ENCODE measurements at regions not wholly inside any gene's neighbourhood (a gene's known extent, or its start where the extent isn't known, plus 50 kb on each side); places are given as distances from the start of the nearest gene placed in this dataset.

- no peaks in the 10 kb centered on the region for H3K36me3 ChIP-seq
- no peaks in the 10 kb centered on the region for H3K27me3 ChIP-seq
- TF ChIP-seq CTCF (IDR thresholded peaks at IDR 0.05), result no peak
- no peak overlapping the region for H3K4me3 ChIP-seq
- H3K27ac ChIP-seq, result no peak overlapping the region
- H3K4me1 ChIP-seq, result no peaks in the 10 kb centered on the region
- DNase-seq (ENCODE audit: low spot score in 2 of 2), result no peak
- intact Hi-C loops (cut with DNase I), result no loop called here
- no peaks in the 10 kb centered on the region for H3K9me3 ChIP-seq
These were observed 265.4 kb upstream of the TET2 start for GRCh38 chr4:104881136-104881886.

GRCh38 chr4:104890598-104891275 lies 255.9 kb upstream of the TET2 start:
- TF ChIP-seq CTCF (IDR thresholded peaks at IDR 0.05), result no peak
- no peak overlapping the region for H3K27ac ChIP-seq
- H3K36me3 ChIP-seq, result no peaks in the 10 kb centered on the region
- no peaks in the 10 kb centered on the region for H3K9me3 ChIP-seq
- DNase-seq (ENCODE audit: low spot score in 2 of 2), result no peak
- no peaks in the 10 kb centered on the region for H3K27me3 ChIP-seq
- intact Hi-C loops (cut with DNase I), result no loop called here
- no peak overlapping the region for H3K4me3 ChIP-seq
- H3K4me1 ChIP-seq, result no peaks in the 10 kb centered on the region

- Histone ChIP-seq H3K27me3 (no peaks in the 10 kb centered on the region), H3K36me3 (no peaks in the 10 kb centered on the region), H3K4me3 (no peak overlapping the region), H3K9me3 (no peaks in the 10 kb centered on the region), H3K27ac (no peak overlapping the region), H3K4me1 (no peaks in the 10 kb centered on the region)
- TF ChIP-seq CTCF (IDR thresholded peaks at IDR 0.05), result no peak
- DNase-seq (ENCODE audit: low spot score in 2 of 2), result no peak
- intact Hi-C loops (cut with DNase I), result no loop called here
These were observed 249.7 kb upstream of the TET2 start for GRCh38 chr4:104896660-104897645.

- DNase-seq (ENCODE audit: low spot score in 2 of 2), result no peak
- Histone ChIP-seq H3K36me3 (no peaks in the 10 kb centered on the region), H3K27me3 (no peaks in the 10 kb centered on the region), H3K27ac (no peak overlapping the region), H3K4me1 (no peaks in the 10 kb centered on the region), H3K9me3 (no peaks in the 10 kb centered on the region), H3K4me3 (no peak overlapping the region)
- TF ChIP-seq CTCF (IDR thresholded peaks at IDR 0.05), result no peak
- intact Hi-C loops (cut with DNase I), result no loop called here
These were observed 246.8 kb upstream of the TET2 start for GRCh38 chr4:104899863-104900262.

- Histone ChIP-seq H3K4me1 (no peaks in the 10 kb centered on the region), H3K4me3 (no peak overlapping the region), H3K9me3 (no peaks in the 10 kb centered on the region), H3K27ac (no peak overlapping the region), H3K27me3 (no peaks in the 10 kb centered on the region), H3K36me3 (no peaks in the 10 kb centered on the region)
- no peak for TF ChIP-seq CTCF (IDR thresholded peaks at IDR 0.05)
- DNase-seq (ENCODE audit: low spot score in 2 of 2), result no peak
- intact Hi-C loops (cut with DNase I), result no loop called here
These were observed 245.2 kb upstream of the TET2 start for GRCh38 chr4:104901438-104901837.
